ENCODE measurements at regions not wholly inside any gene's neighbourhood (a gene's known extent, or its start where the extent isn't known, plus 50 kb on each side); places are given as distances from the start of the nearest gene placed in this dataset.

- TF ChIP-seq POLR2A (IDR thresholded peaks at IDR 0.05) = no peak
- TF ChIP-seq CTCF (IDR thresholded peaks at IDR 0.05) = no peak
- TF ChIP-seq POLR2AphosphoS5 (IDR thresholded peaks at IDR 0.05) = no peak
- TF ChIP-seq EP300 (IDR thresholded peaks at IDR 0.05) = no peak
Measured at GRCh38 chr3:192040282-192041043, 579.5 kb downstream of the PYDC2 start.

All from stomach (tissue), 4 donors.